Activated CD4-positive, alpha-beta T cell treated with anti-CD3 and anti-CD28 coated beads, Interleukin-2, amount 50 U/mL, for 16 hours (primary cell): ENCODE measurements at regions not wholly inside any gene's neighbourhood (a gene's known extent, or its start where the extent isn't known, plus 50 kb on each side); places are given as distances from the start of the nearest gene placed in this dataset.
A peak's percentile ranks its signal among the peaks of the same experiment; 100 is the strongest.
"Not testable (repeated sequence)": the region's sequence is repeated elsewhere in the genome, so short reads cannot be mapped to it uniquely, and the experiment has no call there.

ENCODE experiments used
- DNase-seq: peaks from one replicate; pipeline ENCODE4 v3.0.0-alpha.2; 2020

GRCh38 chr3:163513149-163513657 lies 1565.1 kb downstream of the SI start:
- no peak for DNase-seq

GRCh38 chr3:163508206-163508605 lies 1570.1 kb downstream of the SI start:
- DNase-seq, result no peak

- no peak for DNase-seq
These were observed 1573.3 kb downstream of the SI start for GRCh38 chr3:163504974-163505373.

- not testable (repeated sequence) for DNase-seq
These were observed 1578.5 kb downstream of the SI start for GRCh38 chr3:163499736-163500219.

GRCh38 chr3:163498842-163499735 lies 1579.2 kb downstream of the SI start:
- DNase-seq, result not testable (repeated sequence)

- no peak for DNase-seq
These were observed 1586.6 kb downstream of the SI start for GRCh38 chr3:163491714-163492113.

- peak; percentile 43 for DNase-seq
These were observed 1588.2 kb downstream of the SI start for GRCh38 chr3:163490119-163490518.

- DNase-seq, result no peak
These were observed 1595.6 kb downstream of the SI start for GRCh38 chr3:163482695-163483094.

- DNase-seq, result no peak
These were observed 1596.6 kb downstream of the SI start for GRCh38 chr3:163481738-163482137.

- DNase-seq, result no peak
These were observed 1602.1 kb downstream of the SI start for GRCh38 chr3:163476179-163476578.

GRCh38 chr3:163474766-163475165 lies 1603.5 kb downstream of the SI start:
- no peak for DNase-seq

- no peak for DNase-seq
These were observed 1609.6 kb downstream of the SI start for GRCh38 chr3:163468531-163469335.

GRCh38 chr3:163462446-163462845 lies 1615.8 kb downstream of the SI start:
- DNase-seq, result no peak

- DNase-seq, result no peak
These were observed 1627.6 kb downstream of the SI start for GRCh38 chr3:163450698-163451097.

GRCh38 chr3:163438760-163439159 lies 1639.5 kb downstream of the SI start:
- DNase-seq, result no peak

GRCh38 chr3:163422671-163423070 lies 1655.6 kb downstream of the SI start:
- DNase-seq, result no peak

GRCh38 chr3:163391407-163392181 lies 1686.7 kb downstream of the SI start:
- DNase-seq, result no peak

- no peak for DNase-seq
These were observed 1693.9 kb downstream of the SI start for GRCh38 chr3:163384383-163384782.

- no peak for DNase-seq
These were observed 1696.1 kb downstream of the SI start for GRCh38 chr3:163382183-163382582.

GRCh38 chr3:163368168-163368567 lies 1710.1 kb downstream of the SI start:
- DNase-seq, result no peak

GRCh38 chr3:163364717-163365116 lies 1713.6 kb downstream of the SI start:
- DNase-seq, result no peak

GRCh38 chr3:163362151-163362550 lies 1716.1 kb downstream of the SI start:
- no peak for DNase-seq
